HG03521 (cell line): ENCODE measurements at regions not wholly inside any gene's neighbourhood (a gene's known extent, or its start where the extent isn't known, plus 50 kb on each side); places are given as distances from the start of the nearest gene placed in this dataset.

Source experiments
- ATAC-seq: cut with Tn5 transposase; IDR thresholded peaks from one replicate; pipeline ENCODE4 v1.9.1; 2021; ENCODE audit warnings: mild to moderate bottlenecking, moderate library complexity; ENCODE audit not compliant: unreplicated experiment

DNA sequence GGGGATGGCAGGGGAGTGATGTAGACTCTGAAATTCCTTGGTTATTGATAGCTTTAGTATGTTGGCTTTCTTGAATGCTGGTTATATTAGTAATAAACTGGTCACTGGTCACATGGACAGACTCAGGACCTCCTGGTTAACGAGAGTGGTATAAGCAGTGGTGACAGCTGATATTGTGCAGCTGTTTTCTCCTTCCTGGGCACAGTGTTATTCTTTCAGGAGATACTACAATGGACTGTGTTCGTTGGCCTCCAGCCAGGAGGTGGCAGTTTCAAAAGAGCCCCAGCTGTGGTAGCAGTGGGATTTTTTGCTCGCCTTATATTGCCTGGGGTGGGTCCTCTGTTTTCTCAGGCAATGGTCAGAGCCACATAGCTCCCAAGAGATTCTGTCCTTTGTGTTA lies 181.6 kb upstream of the RBMS3 start:
- ATAC-seq: no peak

DNA sequence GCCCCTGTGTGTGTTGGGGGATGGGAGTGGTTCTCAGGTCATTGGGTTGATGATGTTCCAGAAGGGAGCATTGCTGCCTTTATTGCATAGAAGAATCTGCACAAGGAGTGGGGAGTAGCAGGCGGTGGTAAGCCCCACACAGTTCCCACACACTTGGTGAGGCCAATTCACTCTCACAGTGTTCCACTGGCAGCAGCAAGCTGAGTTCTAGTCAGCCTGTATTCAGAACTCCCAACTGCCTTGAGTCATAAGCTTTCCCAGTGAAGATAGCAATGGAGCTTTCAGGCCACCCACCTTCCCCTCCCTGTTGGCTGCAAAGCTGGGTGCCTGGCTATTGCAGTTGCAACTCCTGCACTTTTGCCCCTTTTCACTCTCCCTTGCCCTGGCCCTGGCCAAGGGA lies 181.1 kb upstream of the RBMS3 start:
- no peak for ATAC-seq

DNA sequence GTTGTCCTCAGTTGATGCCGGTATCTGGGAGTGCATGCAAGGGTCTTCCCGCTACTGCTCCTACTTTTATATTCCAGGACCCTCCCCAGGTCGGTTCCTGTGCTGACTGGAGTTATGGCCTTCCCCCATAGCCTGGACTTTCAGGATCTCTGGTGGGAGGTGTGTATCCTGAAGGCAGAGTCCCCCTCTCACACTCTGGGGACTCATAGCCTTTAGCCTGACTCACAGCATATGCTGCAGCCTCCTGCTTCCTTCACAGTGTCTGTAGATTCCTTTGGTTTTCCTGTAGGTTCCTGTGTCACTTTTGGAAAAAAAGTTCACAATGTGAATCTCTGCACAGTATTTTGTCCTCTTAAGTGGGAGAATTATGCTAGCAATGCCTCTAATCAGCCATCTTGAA lies 180.6 kb upstream of the RBMS3 start:
- no peak for ATAC-seq

DNA sequence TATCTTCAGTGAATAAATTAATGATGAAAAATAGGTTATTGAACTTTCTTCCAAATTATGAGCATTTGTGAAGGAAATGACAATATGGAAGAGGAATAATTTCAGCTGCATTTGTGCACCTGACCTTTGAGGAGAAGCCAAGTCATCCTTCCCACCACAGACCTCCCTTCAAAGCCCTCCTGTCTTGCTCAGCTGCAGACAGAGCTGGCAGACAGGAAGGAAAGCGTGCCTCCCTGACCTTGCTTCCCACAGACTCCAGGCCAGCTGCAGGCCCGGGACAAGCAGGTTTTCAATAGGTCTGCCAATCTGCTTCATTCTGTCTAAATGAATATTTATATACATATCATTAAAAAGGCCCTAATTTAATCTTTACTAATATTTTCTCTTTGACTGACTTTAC lies 152.9 kb upstream of the RBMS3 start:
- ATAC-seq: no peak

DNA sequence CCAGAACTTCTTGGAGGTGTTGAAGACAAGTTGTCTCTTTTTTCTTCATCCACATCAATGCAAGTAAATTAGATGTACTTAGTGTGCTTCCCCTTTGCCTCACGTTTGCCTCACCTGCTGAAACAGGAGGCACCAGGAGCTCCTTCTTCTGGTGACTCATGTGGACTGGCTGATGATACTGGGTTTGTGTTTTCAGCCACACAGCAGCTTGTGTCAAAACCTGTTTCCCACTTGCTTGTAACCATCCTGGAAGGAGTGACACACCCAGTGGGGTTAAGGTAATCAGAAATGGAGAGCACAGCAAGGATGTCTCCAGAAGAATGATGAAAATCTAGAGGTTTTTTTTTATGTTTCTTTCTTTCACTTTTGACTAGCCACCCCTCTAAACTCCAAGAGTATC lies 143.3 kb upstream of the RBMS3 start:
- no peak for ATAC-seq

DNA sequence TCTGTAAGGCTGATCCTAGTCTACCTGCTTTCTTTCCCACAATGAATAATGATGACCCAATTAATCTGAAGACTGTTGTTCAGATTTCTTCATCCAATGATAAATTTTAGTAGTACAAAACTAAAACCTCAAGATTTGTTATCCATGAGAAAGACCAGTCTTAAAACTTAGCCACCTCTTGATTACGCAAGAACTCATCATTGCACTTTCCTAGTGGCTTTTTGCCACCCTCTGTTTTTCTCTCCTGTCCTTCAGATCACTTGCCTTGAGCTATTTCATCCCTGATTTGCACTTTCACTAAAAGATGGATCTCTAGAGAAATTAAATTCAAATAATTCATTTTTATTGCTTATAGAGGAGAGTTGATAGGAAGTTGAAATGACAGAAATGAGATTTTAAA lies 142.7 kb upstream of the RBMS3 start:
- ATAC-seq: no peak

DNA sequence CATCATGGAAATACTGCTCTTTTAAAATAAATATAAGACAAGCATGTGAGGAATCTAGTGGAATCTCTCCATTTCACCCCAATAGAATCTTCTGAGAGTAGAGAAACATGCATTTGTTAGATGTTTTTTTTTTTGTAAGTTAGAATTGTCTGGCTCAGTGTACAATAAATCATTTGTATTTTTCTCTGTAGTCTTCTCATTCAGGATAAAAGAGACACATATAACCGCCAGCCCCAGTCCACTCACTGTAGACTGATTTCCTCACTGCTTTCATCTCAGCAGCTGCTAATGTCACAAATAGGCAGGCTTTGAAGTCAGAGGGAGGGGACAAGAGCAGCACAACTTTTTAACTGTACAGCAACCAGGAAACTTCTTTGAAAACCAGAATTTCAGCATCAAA lies 140.2 kb upstream of the RBMS3 start:
- no peak for ATAC-seq

DNA sequence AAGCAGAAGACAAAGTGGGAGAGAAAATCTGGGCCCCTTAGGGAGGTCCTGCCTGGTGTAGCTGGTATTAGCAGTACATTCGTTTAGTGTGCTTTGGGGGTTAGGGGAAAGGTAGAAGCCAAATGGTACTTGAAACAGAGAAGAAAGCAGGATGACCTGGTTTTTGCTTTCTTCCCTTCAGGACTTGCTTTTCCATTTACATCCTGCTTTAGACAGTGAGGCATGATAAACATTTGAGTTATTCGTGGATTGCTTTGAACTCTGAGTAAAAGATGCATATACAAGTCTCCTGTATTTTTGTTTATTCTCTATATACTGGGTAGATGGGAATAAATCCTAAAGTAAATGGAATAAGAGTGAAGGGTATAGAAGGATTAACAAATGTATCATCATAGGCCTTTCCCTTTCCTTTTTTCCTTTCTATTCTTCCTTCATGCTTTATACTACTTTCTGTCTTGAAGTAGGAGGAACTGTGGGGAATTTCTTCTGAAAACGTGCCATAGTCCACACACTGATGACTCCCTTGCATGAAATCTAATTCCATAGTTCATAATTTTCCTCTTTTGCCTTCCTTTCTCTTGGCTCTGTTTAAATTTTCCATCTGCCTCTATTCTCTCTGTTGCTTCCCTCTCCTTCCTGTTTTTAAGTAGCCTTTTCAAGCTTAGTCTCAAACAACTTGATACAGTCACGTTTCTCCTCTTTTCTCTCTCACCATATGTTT lies 139.5 kb upstream of the RBMS3 start:
- ATAC-seq: no peak

DNA sequence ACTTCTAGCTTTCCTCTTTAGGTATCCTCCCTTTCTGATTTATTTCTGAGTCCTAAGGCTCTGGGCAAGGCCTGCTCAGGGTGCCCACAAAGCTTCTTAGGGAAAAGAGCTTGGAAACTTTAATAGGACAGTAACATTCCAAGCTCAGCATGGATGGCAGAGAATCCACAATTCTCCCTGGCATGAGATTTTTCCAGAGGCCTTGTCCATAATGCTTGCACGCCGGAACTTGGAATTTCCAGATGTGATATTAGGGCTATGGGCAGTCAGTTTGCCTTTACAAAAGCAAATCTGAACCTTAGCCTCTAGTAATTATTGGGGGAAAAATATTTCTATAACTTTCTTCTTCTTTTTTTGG lies 139.0 kb upstream of the RBMS3 start:
- ATAC-seq: no peak

DNA sequence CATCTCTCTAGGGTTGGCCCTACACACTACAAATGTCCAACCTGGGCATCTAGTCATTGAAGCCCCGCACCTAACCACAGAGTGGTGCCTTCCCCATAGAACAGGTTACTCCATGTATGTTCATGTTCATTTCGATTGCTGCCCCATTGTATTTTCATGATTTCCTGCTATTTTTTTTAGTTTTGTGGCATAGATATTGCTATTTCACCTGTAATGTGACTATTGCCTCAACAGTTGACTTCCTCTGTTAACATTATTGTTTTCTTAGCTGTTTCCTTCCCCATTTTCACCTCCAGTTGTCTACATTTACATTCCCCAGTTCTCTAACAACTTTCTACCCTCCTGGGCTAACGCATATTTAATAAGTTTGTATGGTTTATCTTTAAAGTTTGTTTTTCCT lies 137.7 kb upstream of the RBMS3 start:
- no peak for ATAC-seq

DNA sequence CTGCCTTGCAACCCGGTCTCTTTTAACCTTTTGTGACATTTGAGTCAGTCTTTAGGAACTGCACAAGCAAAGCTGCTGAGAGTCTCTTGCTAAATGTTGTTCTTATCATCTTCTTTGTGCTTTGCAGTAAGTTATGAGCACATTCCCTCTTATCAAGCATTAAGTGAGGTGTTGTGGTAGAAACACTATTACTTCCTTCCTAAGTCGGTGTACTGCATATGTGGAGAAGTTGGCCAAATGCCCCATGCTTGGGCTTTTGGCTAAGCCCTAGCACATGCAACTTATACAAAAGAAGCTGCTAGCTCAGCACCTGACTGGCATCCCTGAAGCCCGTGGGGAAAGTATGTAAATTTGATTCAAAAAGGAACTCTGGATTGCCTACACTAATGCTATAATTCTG lies 136.5 kb upstream of the RBMS3 start:
- ATAC-seq: no peak

DNA sequence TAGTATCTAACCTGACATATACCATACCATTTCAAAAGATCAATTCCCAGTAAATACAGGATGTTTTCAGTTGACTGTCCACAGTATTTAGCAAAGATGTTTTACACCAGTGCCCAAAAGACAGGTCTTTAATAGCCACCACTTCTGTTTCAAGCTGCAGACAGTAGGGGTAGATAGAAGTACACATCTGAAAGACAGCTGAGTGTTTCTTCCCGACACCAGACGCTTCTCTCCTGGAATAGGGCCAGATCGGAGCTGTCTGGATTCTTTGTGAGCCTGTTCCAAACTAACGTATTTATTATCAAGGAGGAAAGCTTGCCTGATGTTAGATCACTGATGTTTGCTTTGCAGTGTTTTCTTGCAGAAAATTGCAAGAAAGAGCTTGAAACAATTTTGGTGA lies 136.1 kb upstream of the RBMS3 start:
- ATAC-seq: no peak

DNA sequence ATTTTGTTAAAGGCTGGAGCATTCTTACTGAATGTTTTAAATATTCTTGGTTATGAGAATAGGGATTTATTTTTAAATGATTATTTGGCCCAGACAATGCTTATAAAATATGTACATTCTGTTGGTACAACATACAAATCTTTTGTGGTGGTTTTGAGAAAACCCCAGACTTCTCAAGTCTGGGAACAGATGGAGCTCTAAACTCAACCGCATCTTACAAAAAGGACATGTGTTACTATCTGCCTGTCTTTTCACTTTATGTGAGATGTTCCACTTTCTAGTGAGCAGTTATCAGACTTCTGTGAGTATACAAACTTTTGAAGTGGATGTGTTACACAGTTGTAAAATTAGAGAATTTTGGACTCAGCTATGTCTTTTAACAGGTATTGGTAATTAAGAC lies 135.5 kb upstream of the RBMS3 start:
- no peak for ATAC-seq

DNA sequence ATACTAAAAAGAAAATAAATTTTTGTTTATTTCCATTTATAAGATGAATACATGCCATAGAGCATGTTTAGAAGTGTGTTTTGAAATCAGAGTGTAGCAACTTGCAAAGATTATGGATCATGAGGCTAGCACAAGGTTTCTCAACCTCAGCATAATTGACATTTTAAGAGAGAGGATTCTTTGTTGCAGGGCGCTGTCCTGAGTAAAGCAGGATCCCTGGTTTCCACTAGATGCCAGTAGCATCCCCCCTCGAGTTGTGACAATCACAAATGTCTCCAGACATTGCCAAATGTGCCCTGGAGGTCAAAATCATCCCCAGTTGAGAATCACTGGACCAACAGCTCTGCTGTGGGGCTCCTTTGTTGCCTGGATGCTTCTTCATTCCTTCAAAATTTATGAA lies 128.5 kb upstream of the RBMS3 start:
- no peak for ATAC-seq

DNA sequence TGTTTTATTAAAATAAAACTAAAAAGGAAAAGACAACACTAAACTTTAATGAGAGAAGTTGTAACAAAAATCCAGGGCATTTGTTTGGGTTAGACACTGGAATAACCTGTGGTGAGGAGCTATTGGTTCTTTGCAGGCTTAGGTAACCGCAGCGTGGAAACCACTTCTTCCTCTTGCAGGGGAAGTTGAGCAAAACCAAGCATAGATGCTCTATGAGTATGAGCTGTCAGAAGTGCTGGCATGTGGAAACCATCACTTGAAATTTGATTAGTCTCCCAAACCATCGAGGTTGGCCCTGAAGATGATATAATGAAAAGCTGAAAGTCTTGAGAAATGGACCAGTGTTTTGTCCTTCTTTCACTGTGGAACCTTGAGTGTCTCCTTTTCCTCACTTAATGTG lies 127.1 kb upstream of the RBMS3 start:
- ATAC-seq: no peak

DNA sequence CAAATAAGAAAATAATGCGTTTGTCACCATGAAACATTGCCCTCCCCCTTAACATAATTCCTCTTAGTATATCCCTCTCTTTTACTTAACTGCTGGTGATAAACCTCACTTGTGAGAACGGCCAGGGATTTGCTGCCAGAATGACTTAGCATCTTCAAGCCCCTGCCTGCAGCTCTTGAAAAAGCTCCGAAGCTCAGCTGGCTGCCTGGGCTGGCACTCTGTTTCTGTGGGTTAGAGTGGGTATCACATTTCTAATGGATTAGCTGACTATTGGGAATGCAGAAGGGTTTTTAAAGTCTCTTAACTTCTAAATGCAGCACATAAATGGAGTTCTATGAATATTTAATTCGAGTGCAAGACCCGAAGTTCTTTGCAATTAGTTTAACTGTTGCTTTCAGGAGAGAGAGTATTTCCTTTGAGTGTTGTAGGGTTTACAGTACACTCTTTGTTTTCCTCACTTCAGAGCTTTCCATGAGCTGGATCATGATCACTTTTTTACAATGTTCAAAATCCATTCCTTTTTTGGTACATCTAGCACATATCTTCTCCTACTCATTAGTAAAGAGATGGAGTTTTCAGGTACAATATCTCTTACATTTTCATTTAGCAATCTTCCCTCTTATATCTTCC lies 124.7 kb upstream of the RBMS3 start:
- ATAC-seq: no peak

DNA sequence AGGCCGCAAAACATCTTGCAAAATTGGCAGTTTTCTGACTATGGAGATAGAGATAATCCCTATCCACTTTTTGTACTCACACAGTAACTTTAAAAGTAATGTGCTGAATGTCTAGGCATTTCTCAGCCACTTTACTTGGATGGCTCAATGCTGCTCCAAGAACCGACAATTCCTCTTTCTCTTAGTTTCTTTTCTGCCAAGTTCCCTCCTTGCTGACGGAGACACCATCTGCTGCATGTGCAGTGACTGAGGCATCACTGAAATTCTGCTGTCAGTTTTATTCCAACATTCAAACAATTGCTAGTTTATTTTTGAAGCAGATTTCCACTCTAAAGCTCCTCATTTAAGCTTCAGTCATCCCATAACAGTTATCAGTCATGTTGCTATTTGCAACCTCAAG lies 116.0 kb upstream of the RBMS3 start:
- ATAC-seq: no peak

DNA sequence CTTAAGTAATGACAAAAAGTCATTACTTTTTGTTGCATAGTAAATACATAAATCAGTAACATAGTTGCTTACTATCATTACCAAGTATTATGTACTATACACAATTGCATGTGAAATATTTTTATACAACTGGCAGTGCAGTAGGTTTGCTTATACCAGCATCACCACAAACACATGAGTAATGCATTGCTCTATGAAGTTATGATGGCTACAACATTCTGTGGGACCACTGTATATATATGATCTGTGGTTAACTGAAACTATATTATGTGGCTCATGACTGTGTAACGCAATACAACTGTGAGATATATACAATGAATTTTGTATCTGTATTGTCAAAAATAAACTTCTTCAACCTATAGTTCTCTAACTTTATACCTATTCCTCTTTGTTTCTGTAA lies 113.7 kb upstream of the RBMS3 start:
- no peak for ATAC-seq

DNA sequence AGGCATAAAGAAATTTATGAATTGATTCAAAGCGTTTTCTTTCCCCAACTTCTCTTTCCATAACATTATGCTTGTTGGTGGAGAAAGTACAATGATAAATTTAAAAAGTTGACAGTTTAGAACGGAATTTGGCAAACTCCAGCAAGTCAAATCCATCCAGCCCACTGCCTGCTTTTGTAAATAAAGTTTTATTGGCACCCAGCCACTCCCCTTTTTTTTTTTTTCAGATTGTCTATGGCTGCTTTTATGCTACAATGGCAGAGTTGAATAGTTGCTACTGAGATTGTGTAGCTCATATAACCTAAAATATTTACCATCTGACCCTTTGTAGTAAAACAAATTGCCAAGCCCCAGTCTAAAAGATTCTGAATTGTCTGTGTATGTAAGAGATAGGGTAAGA lies 112.8 kb upstream of the RBMS3 start:
- ATAC-seq: no peak

DNA sequence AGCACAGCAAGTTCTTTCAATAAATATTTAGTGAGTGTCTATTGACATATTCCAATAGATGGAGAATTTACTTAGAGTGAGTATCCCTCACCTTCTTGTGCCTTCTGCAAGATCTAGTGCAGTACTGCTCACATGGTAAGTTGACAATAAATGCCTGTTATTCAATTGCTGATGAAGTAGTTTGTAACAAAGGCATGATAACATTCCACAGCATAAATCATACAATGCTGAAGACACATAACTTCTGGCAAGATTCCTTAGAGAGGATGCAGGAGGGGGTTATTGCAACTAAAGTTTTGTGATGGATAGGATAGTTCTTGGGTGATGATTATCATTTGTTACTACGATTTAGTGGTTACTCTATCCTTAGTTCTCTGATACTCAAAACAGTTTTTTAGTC lies 112.2 kb upstream of the RBMS3 start:
- no peak for ATAC-seq

DNA sequence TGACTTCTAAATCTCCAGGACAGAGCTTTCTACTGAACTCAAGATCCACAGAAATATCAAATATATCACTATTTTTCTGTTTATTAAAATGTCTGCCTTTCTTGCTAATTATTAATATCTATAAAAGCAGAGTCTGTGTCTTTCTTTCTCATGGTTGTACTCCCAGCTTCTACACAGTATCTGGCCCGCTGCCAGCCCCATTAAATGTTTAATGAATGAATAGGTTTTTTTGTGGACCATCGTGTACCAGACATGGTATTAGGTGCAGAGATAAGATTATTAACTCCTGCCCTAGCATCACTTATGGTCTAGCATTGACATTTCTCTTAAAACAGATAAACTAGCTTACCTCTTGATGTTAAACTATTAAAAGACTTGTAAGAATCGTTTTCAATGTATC lies 111.4 kb upstream of the RBMS3 start:
- no peak for ATAC-seq

DNA sequence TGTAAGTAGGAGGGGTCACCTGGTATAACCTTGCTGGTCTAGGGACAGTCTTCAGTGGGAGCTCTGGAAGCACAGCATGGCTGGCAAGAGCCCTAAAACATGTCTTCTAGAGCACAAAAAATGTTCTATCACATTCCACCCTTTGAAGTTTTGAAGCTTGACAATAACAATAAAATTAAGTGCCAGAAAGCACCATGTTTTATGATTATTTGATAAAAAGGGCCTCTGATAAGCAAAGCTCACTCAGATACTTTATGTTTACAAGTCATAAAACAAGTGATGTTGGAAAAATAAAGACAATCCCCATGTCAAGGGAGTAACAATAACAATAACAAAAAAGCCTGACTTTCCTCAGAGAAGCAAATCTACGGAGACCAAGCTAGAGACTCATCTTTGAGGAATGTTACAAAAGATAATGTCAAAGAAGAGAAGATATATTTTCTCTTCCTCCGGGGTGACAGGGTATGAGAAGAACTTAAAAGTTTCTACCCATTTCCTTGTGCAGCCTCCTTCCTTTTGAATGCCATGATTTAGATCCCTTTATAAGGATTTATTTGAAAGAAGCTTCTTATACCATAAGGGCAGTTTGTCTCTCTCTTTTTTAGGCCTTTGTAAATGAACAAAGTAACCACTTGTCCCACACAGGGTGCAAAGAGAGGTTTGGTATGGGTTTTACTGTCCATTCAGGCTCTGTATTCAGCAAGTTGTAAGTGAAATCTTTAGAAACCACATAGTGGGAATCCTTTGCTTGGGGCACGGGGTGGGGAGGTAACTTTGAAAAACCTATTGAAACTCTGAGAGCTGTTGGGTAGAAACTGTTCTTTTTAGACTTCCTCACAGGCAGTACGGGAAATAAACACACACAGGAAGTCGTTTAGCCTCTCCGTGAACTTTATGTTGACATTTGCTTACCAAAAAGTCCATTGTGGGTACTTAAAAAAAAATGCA lies 109.6 kb upstream of the RBMS3 start:
- ATAC-seq: no peak
